PFSK-1 (cell line): ENCODE measurements at regions not wholly inside any gene's neighbourhood (a gene's known extent, or its start where the extent isn't known, plus 50 kb on each side); places are given as distances from the start of the nearest gene placed in this dataset.

Experiments
- FOXP2 ChIP-seq: optimal IDR thresholded peaks from 2 replicates; pipeline ENCODE3; 2011; ENCODE audit warnings: borderline replicate concordance, control low read depth, inconsistent platforms; ENCODE audit not compliant: insufficient read depth; ENCODE audit errors: extremely low read length, extremely low read depth
- POLR2AphosphoS5 ChIP-seq: IDR thresholded peaks from 2 replicates; pipeline ENCODE4 v1.6.1; 2012; ENCODE audit warnings: low read depth, mild to moderate bottlenecking, control low read depth, low read length, moderate library complexity
- SIN3A ChIP-seq: IDR thresholded peaks from 2 replicates; pipeline ENCODE4 v1.6.1; 2012; ENCODE audit warnings: mild to moderate bottlenecking, low read length, moderate library complexity, borderline replicate concordance; ENCODE audit not compliant: insufficient read depth
- TAF1 ChIP-seq: IDR thresholded peaks from 2 replicates; pipeline ENCODE4 v1.6.1; 2012; ENCODE audit warnings: low read length, control low read depth, borderline replicate concordance; ENCODE audit not compliant: insufficient read depth
- TF ChIP-seq, protein P1 (sequence below), 2 experiments: IDR thresholded peaks; 2 replicates each; pipeline versions ENCODE4 v1.6.1 to v1.8.0; 2011 to 2012; ENCODE audit warnings: low read depth in 2 of 2, low read length in 2 of 2, control low read depth in 1 of 2, inconsistent platforms in 1 of 2, mild to moderate bottlenecking in 1 of 2, moderate library complexity in 1 of 2; ENCODE audit not compliant: insufficient read depth in 1 of 2

DNA sequence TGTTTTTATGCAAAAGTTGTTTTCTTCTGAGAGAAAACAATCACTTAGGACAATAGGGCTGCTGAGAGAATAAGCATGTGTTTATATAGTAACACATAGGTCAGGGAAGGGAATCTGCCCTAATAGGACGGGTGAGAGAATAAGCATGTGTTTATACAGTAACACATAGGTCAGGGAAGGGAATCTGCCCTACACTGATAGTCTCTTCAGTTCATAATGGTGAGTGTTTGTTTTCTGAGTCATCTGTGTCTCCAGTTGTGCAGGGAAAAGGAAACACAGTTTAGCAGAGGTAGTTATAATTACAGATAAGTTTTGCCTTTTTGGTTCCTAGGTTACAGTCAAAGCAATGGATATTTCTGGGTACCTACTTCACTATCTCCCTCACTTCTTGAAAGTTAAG lies 252.3 kb upstream of the CA10 start:
- TF ChIP-seq TAF1 (no peak), FOXP2 (no peak), POLR2AphosphoS5 (no peak), SIN3A (no peak)
- TF ChIP-seq, protein P1, sequence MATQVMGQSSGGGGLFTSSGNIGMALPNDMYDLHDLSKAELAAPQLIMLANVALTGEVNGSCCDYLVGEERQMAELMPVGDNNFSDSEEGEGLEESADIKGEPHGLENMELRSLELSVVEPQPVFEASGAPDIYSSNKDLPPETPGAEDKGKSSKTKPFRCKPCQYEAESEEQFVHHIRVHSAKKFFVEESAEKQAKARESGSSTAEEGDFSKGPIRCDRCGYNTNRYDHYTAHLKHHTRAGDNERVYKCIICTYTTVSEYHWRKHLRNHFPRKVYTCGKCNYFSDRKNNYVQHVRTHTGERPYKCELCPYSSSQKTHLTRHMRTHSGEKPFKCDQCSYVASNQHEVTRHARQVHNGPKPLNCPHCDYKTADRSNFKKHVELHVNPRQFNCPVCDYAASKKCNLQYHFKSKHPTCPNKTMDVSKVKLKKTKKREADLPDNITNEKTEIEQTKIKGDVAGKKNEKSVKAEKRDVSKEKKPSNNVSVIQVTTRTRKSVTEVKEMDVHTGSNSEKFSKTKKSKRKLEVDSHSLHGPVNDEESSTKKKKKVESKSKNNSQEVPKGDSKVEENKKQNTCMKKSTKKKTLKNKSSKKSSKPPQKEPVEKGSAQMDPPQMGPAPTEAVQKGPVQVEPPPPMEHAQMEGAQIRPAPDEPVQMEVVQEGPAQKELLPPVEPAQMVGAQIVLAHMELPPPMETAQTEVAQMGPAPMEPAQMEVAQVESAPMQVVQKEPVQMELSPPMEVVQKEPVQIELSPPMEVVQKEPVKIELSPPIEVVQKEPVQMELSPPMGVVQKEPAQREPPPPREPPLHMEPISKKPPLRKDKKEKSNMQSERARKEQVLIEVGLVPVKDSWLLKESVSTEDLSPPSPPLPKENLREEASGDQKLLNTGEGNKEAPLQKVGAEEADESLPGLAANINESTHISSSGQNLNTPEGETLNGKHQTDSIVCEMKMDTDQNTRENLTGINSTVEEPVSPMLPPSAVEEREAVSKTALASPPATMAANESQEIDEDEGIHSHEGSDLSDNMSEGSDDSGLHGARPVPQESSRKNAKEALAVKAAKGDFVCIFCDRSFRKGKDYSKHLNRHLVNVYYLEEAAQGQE (IDR thresholded peaks at IDR 0.05; ENCODE audit: insufficient read depth in 1 of 2, low read depth in 2 of 2, low read length in 2 of 2): no peak

DNA sequence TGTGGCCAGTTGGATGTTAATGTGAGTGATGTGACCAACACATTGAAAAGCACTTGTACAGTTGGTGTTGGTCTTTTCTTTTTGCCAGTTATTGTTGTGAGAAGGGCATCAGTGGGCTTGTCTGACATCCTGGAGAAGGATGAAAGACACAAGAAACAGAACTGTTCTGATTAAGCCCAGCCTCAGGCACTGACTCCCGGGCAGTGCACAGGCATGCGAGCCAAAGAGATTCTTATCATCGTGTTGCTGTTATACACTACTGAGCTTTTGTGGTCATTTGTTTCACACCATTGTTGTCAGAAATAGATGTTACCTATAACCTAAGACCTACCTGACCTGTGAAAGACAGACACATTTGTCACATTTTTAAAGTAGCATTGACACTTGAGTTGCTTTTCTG lies 236.8 kb upstream of the CA10 start:
- TF ChIP-seq SIN3A (no peak), POLR2AphosphoS5 (no peak), TAF1 (no peak), FOXP2 (no peak)
- TF ChIP-seq, protein P1 (IDR thresholded peaks at IDR 0.05; ENCODE audit: insufficient read depth in 1 of 2, low read depth in 2 of 2, low read length in 2 of 2): no peak

DNA sequence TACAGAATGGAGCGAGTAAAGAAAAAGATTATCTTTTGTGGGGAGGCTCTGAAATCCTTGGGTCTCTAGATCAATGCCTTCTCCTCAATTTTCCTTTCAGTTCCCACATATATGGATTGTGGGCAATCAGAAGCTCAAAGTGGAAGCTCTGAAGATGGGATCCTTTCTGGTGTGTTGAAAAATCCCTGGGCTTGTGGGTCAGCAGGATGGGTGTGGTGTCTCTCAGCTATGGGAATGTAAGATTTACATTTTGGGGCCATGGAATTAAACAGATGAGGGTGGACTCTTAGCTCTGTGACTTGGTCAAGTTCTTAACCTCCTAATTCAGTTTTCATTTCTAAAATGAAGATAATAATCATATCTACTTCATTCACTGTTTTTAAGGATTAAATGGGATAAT lies 231.9 kb upstream of the CA10 start:
- TF ChIP-seq FOXP2: no peak

DNA sequence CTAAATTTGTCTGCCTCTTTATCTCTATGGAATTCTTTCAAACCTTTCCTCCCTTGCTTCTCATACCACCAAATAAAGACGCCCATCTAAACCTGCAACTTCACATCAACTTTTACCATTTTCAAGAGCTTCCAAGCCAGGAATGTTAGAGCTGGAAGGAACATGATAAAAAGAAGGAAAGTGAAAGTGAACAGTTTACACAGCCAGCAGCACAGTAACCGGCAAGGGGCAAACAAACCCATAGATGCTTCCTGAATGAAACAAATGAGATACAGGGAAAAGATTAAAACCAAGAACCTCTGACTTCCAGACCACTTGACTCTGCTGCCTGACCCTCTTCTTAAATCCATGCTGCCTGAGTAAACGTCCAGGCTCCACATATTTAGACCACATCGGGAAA lies 231.1 kb upstream of the CA10 start:
- TF ChIP-seq, protein P1 (IDR thresholded peaks at IDR 0.05; ENCODE audit: insufficient read depth in 1 of 2, low read depth in 2 of 2, low read length in 2 of 2): no peak
- TF ChIP-seq TAF1: no peak
- no peak for TF ChIP-seq FOXP2
- no peak for TF ChIP-seq POLR2AphosphoS5
- TF ChIP-seq SIN3A: no peak

DNA sequence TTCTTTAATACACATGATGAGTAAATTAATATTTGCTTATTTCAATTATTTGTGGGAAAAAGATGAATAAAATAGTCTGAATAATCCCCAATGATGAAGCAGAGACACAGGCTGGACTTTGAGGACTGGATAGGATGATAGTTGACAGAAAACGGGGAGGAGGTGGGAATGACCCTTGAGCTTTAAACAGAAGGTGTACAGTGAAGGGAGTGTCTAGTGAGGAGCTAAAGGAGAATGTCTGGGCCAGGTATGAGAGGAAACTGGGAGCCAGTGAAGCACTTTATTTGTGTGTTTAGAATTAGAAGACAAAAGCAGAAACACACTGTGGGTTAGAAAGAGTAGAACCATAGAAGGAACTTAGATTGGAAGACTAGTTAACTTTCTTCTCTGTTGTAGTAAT lies 230.4 kb upstream of the CA10 start:
- TF ChIP-seq, protein P1 (IDR thresholded peaks at IDR 0.05; ENCODE audit: insufficient read depth in 1 of 2, low read depth in 2 of 2, low read length in 2 of 2): no peak
- no peak for TF ChIP-seq SIN3A
- no peak for TF ChIP-seq POLR2AphosphoS5
- TF ChIP-seq TAF1: no peak
- TF ChIP-seq FOXP2: no peak
